ENCODE measurements at regions not wholly inside any gene's neighbourhood (a gene's known extent, or its start where the extent isn't known, plus 50 kb on each side); places are given as distances from the start of the nearest gene placed in this dataset.

DNA sequence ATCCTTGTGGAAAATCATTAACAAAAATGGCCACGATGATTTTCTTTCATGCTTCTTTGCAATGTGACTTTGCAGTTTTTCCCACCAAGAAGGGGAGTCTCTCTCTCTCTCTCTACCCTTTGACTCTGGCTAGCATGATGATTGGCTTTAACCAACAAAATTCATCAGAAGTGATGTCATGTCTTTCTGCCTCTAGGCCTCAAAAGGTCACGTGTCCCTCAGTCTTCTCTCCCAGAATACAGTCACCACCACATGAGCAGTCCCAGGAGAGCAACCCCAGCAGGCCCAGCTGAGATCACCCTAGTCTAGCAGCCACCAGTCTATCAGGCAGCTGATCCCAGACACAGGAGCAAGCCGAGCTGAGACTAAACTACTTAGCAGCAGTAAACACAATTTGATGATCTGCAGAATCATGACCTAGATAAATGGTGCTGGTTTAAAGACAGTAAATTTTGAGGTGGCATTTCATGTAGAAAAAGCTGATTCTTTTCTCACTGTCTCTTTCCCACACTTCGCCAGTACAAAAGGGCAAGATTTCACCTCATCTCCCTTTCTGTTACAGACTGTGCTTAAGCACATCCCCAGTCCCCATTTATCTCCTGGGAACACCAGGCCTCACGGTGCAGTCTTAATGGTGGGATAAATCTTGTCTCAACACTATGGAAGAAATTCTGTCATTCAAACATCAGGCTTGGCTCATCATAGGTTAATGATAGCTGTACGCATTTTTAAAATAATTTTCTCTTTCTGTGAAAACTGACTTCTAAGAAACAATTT, 132.7 kb downstream of the SCG2 start (continued):
- no peak for TF ChIP-seq TAF7 (optimal IDR thresholded peaks at IDR 0.05; ENCODE audit: borderline replicate concordance, low read depth, low read length)
- TF ChIP-seq MAFK (IDR thresholded peaks at IDR 0.05; ENCODE audit: low read depth, low read length): no peak
- TF ChIP-seq PHF8 (conservative IDR thresholded peaks at IDR 0.05; ENCODE audit: low read depth, low read length): no peak
- no peak for TF ChIP-seq RXRA (IDR thresholded peaks at IDR 0.05; ENCODE audit: insufficient read depth, low read depth, low read length)
- TF ChIP-seq SP1 (IDR thresholded peaks at IDR 0.05; ENCODE audit: low read depth, low read length): no peak

Data from H1 (cell line).